H1 (cell line): ENCODE measurements at regions not wholly inside any gene's neighbourhood (a gene's known extent, or its start where the extent isn't known, plus 50 kb on each side); places are given as distances from the start of the nearest gene placed in this dataset.
A peak's percentile ranks its signal among the peaks of the same experiment; 100 is the strongest.

Source experiments
- CTCF ChIA-PET: fragments of 300-600 bp; sonication (Branson Sonifier 250); formaldehyde crosslinking; loops from one replicate; lab custom pipeline; 2021; ENCODE audit not compliant: partially characterized antibody; lab: Charles Lee
- POLR2A ChIA-PET: fragments of 300-600 bp; sonication (Branson Sonifier 250); formaldehyde crosslinking; loops from one replicate; lab custom pipeline; 2021; ENCODE audit warnings: inconsistent platforms; ENCODE audit not compliant: partially characterized antibody; lab: Charles Lee
- DNase-seq, 2 experiments: peaks; one replicate each; pipeline versions ENCODE4 v3.0.0 to v3.0.0-alpha.2; 2010 to 2022; ENCODE audit warnings: low spot score in 2 of 2, low read depth in 1 of 2, mixed read lengths in 1 of 2
- FAIRE-seq: peaks from 2 replicates; lab custom pipeline; 2011; peaks lifted over from hg19 to GRCh38; lab: Jason Lieb, UNC
- H2AFZ ChIP-seq: 2 replicates; pipeline ENCODE4 v1.8.1; 2012; ENCODE audit warnings: low read length, inconsistent platforms
- H2AK5ac ChIP-seq: 2 replicates; pipeline ENCODE4 v1.6.1; 2013; ENCODE audit warnings: low read depth, low read length
- H2BK120ac ChIP-seq: replicated peaks from 2 replicates; pipeline ENCODE3; 2013; ENCODE audit warnings: low read depth, low read length, inconsistent platforms
- H2BK12ac ChIP-seq: 2 replicates; pipeline ENCODE4 v1.6.1; 2013; ENCODE audit warnings: low read depth, low read length
- H2BK15ac ChIP-seq: 2 replicates; pipeline ENCODE4 v1.6.1; 2013; ENCODE audit warnings: low read length
- H2BK20ac ChIP-seq: 2 replicates; pipeline ENCODE4 v1.6.1; 2013; ENCODE audit warnings: low read length
- H2BK5ac ChIP-seq: 2 replicates; pipeline ENCODE4 v1.6.1; 2013; ENCODE audit warnings: low read depth, low read length
- H3K14ac ChIP-seq: 2 replicates; pipeline ENCODE4 v1.6.1; 2013; ENCODE audit warnings: inconsistent platforms; ENCODE audit not compliant: insufficient read length
- H3K18ac ChIP-seq: 2 replicates; pipeline ENCODE4 v1.6.1; 2013; ENCODE audit warnings: low read length; ENCODE audit errors: extremely low read depth
- H3K23ac ChIP-seq: 2 replicates; pipeline ENCODE4 v1.6.1; 2013; ENCODE audit warnings: inconsistent platforms; ENCODE audit not compliant: insufficient read length
- H3K23me2 ChIP-seq: 2 replicates; pipeline ENCODE4 v1.6.1; 2013; ENCODE audit warnings: low read depth, low read length
- H3K27ac ChIP-seq: 2 replicates; pipeline ENCODE4 v1.6.1; 2011; ENCODE audit warnings: low read depth, low read length, inconsistent platforms
- H3K27me3 ChIP-seq, 4 experiments: replicated peaks in 1 of 4; 1 replicate in 1 of 4; 2 replicates in 3 of 4; pipeline versions ENCODE4 v1.6.1 to v1.8.1; 2011 to 2013; ENCODE audit warnings: low read length in 3 of 4, mild to moderate bottlenecking in 3 of 4, inconsistent platforms in 2 of 4, mixed read lengths in 2 of 4, moderate library complexity in 1 of 4; ENCODE audit not compliant: control insufficient read depth in 3 of 4, insufficient read depth in 3 of 4; ENCODE audit errors: extremely low read depth in 1 of 4
- H3K36me3 ChIP-seq, 4 experiments: 2 replicates each; pipeline versions ENCODE4 v1.6.1 to v1.8.1; 2011 to 2013; ENCODE audit warnings: mild to moderate bottlenecking in 4 of 4, low read length in 3 of 4, moderate library complexity in 2 of 4, control low read depth in 1 of 4, inconsistent platforms in 1 of 4; ENCODE audit not compliant: insufficient read depth in 4 of 4, control insufficient read depth in 2 of 4
- H3K4ac ChIP-seq: replicated peaks from 2 replicates; pipeline ENCODE3; 2013; ENCODE audit warnings: low read length, low read depth, mixed read lengths, inconsistent platforms; ENCODE audit not compliant: insufficient read length
- H3K4me1 ChIP-seq, 4 experiments: replicated peaks in 1 of 4; 1 replicate in 1 of 4; 2 replicates in 3 of 4; pipeline versions ENCODE4 v1.6.1 to v1.8.1; 2011 to 2013; ENCODE audit warnings: low read length in 3 of 4, inconsistent platforms in 2 of 4, mixed read lengths in 1 of 4; ENCODE audit not compliant: insufficient read depth in 4 of 4, control insufficient read depth in 3 of 4
- H3K4me2 ChIP-seq, 2 experiments: 2 replicates each; pipeline versions ENCODE4 v1.6.1 to v1.8.1; 2011 to 2013; ENCODE audit warnings: low read depth in 2 of 2, low read length in 2 of 2, control low read depth in 1 of 2, inconsistent platforms in 1 of 2, mild to moderate bottlenecking in 1 of 2; ENCODE audit not compliant: insufficient read depth in 1 of 2
- H3K4me3 ChIP-seq, 4 experiments: fragments of 200-600, 300-600 bp in 1 of 4; sonication (generic), shearing (Covaris generic), sonication (Bioruptor Twin) in 1 of 4; 2 replicates each; pipeline versions ENCODE4 v1.5.1 to v1.8.1; 2011 to 2016; ENCODE audit warnings: low read length in 4 of 4, low read depth in 3 of 4, control low read depth in 2 of 4, inconsistent platforms in 2 of 4, mild to moderate bottlenecking in 2 of 4, mixed read lengths in 1 of 4, moderate library complexity in 1 of 4; ENCODE audit not compliant: insufficient read depth in 2 of 4; ENCODE audit errors: extremely low read depth in 1 of 4
- H3K56ac ChIP-seq: replicated peaks from 2 replicates; pipeline ENCODE3; 2013; ENCODE audit warnings: low read depth, mild to moderate bottlenecking, mixed read lengths, low read length, inconsistent platforms; ENCODE audit not compliant: insufficient read length
- H3K79me1 ChIP-seq: 2 replicates; pipeline ENCODE4 v1.6.1; 2013; ENCODE audit warnings: low read depth, low read length, control low read depth
- H3K79me2 ChIP-seq, 2 experiments: 2 replicates each; pipeline versions ENCODE4 v1.6.1 to v1.8.1; 2012 to 2013; ENCODE audit warnings: low read length in 2 of 2, mild to moderate bottlenecking in 2 of 2, inconsistent platforms in 1 of 2; ENCODE audit not compliant: insufficient read depth in 2 of 2, control insufficient read depth in 1 of 2
- H3K9ac ChIP-seq, 4 experiments: replicated peaks in 1 of 4; 1 replicate in 1 of 4; 2 replicates in 3 of 4; pipeline versions ENCODE4 v1.6.1 to v1.8.1; 2011 to 2013; ENCODE audit warnings: low read depth in 3 of 4, low read length in 3 of 4, control low read depth in 2 of 4, mild to moderate bottlenecking in 2 of 4, moderate library complexity in 2 of 4, inconsistent platforms in 1 of 4; ENCODE audit errors: extremely low read depth in 1 of 4
- H3K9me3 ChIP-seq, 2 experiments: 2 replicates each; pipeline versions ENCODE4 v1.6.1 to v1.8.1; 2012 to 2013; ENCODE audit warnings: mild to moderate bottlenecking in 2 of 2, moderate library complexity in 2 of 2, control low read depth in 1 of 2, inconsistent platforms in 1 of 2, low read depth in 1 of 2, low read length in 1 of 2, mixed read lengths in 1 of 2; ENCODE audit not compliant: insufficient read depth in 2 of 2
- H4K20me1 ChIP-seq, 2 experiments: replicated peaks in 1 of 2; 2 replicates each; pipeline versions ENCODE3 to v1.8.1; 2011 to 2013; ENCODE audit warnings: inconsistent platforms in 2 of 2, low read length in 2 of 2, mild to moderate bottlenecking in 1 of 2; ENCODE audit not compliant: insufficient read depth in 2 of 2, control insufficient read depth in 1 of 2
- H4K5ac ChIP-seq: 2 replicates; pipeline ENCODE4 v1.6.1; 2013; ENCODE audit warnings: low read length, low read depth, mixed read lengths, inconsistent platforms; ENCODE audit not compliant: insufficient read length
- H4K8ac ChIP-seq: 2 replicates; pipeline ENCODE4 v1.8.0; 2013; ENCODE audit warnings: mild to moderate bottlenecking, moderate library complexity, low read length, inconsistent platforms; ENCODE audit not compliant: insufficient read depth; ENCODE audit errors: extremely low read depth
- H4K91ac ChIP-seq: replicated peaks from 2 replicates; pipeline ENCODE3; 2013; ENCODE audit warnings: low read length, mixed read lengths, inconsistent platforms; ENCODE audit not compliant: insufficient read length
- EGR1 ChIP-seq: IDR thresholded peaks from 2 replicates; pipeline ENCODE4 v1.6.1; 2011; ENCODE audit warnings: low read depth, low read length, borderline replicate concordance
- EP300 ChIP-seq, 2 experiments: IDR thresholded peaks; 1 replicate in 1 of 2; 2 replicates in 1 of 2; pipeline ENCODE4 v1.6.1; 2011 to 2012; ENCODE audit warnings: low read depth in 2 of 2, low read length in 2 of 2, mild to moderate bottlenecking in 2 of 2, borderline replicate concordance in 1 of 2, inconsistent platforms in 1 of 2, moderate library complexity in 1 of 2
- SIRT6 ChIP-seq: IDR thresholded peaks from one replicate; pipeline ENCODE4 v1.7.1; 2012; ENCODE audit warnings: low read length, inconsistent platforms
- WGBS, 2 experiments: shearing (Covaris generic) in 1 of 2; methylation state at CpG; one replicate each; pipeline versions ENCODE4 v1.1.6 to v1.1.7; 2013 to 2015; ENCODE audit warnings: low lambda C conversion rate in 2 of 2, mixed read lengths in 2 of 2, inconsistent platforms in 1 of 2, low coverage in 1 of 2, missing lambda C conversion rate in 1 of 2; ENCODE audit not compliant: insufficient replicate concordance in 2 of 2, insufficient coverage in 1 of 2, insufficient read length in 1 of 2; ENCODE audit errors: extremely low coverage in 1 of 2, missing lambda C conversion rate in 1 of 2; 5-methylcytosine and 5-hydroxymethylcytosine counted together
- TF ChIP-seq, protein P1 (sequence below): IDR thresholded peaks from 2 replicates; pipeline ENCODE4 v1.6.1; 2011; ENCODE audit warnings: low read depth, mild to moderate bottlenecking, low read length; ENCODE audit not compliant: insufficient read depth

DNA sequence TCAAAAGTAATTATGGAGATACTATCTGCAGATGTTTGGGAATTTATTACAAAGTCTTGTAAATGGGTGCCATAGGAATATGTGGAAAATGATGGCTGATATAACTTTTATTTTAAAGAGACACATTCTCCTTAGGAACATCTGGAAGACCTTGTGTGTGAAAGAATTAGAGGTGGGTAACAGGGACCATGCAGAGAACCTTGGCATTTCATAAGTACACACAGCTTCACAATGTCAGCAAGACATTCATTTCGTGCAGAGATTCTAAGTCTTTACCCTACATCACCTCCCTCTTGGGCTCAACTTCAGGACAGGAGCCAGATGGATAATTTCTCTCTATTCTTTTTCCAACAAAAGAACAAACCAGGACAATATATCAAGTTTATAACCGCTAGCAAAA is 458.1 kb upstream of the INTU start:
- H3K23ac ChIP-seq: no peak overlapping the region
- H3K18ac ChIP-seq: no peak overlapping the region
- no peak overlapping the region for H3K4me2 ChIP-seq
- H2AFZ ChIP-seq: 0 out of 2 replicates have a peak overlapping the region, but pooled peaks have one; percentile 48
- no peak overlapping the region for H4K8ac ChIP-seq
- H4K20me1 ChIP-seq: no peaks in the 10 kb centered on the region
- no peak overlapping the region for H2BK20ac ChIP-seq
- ChIA-PET CTCF (no interaction called here), POLR2A (interaction anchor here (0.6 kb wide), 1 partner anchor 1796 kb away, joined by 4 read pairs; no protein-coding TSS in a partner anchor)
- no peak overlapping the region for H3K4me3 ChIP-seq
- 98% methylated on average over 2 of the region's 2 CpGs; no CpG with 5 or more reads in 1 of the 2 experiments for WGBS, 2 experiments
- H3K9me3 ChIP-seq: no peaks in the 10 kb centered on the region
- no peak overlapping the region for H3K56ac ChIP-seq
- no peak overlapping the region for H3K27ac ChIP-seq
- H3K9ac ChIP-seq: no peak overlapping the region
- H2AK5ac ChIP-seq: no peak overlapping the region
- no peak overlapping the region for H3K14ac ChIP-seq
- no peak overlapping the region for H2BK12ac ChIP-seq
- H3K36me3 ChIP-seq: no peaks in the 10 kb centered on the region
- H4K91ac ChIP-seq: no peak overlapping the region
- H2BK5ac ChIP-seq: no peak overlapping the region
- H3K79me1 ChIP-seq: no peaks in the 10 kb centered on the region
- H3K79me2 ChIP-seq: no peaks in the 10 kb centered on the region
- no peak for FAIRE-seq
- H3K23me2 ChIP-seq: no peaks in the 10 kb centered on the region
- no peak overlapping the region for H2BK120ac ChIP-seq
- H3K4me1 ChIP-seq: no peaks in the 10 kb centered on the region
- H3K27me3 ChIP-seq: no peaks in the 10 kb centered on the region
- TF ChIP-seq EP300 (IDR thresholded peaks at IDR 0.05; ENCODE audit: borderline replicate concordance in 1 of 2, low read depth in 2 of 2, low read length in 2 of 2) (no peak), SIRT6 (no peak), EGR1 (no peak)
- TF ChIP-seq, protein P1, sequence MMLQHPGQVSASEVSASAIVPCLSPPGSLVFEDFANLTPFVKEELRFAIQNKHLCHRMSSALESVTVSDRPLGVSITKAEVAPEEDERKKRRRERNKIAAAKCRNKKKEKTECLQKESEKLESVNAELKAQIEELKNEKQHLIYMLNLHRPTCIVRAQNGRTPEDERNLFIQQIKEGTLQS: no peak
- no peak for DNase-seq
- no peak overlapping the region for H3K4ac ChIP-seq
- H4K5ac ChIP-seq: no peak overlapping the region
- no peak overlapping the region for H2BK15ac ChIP-seq
